Umbilical cord (tissue), 1 donor: ENCODE measurements at regions not wholly inside any gene's neighbourhood (a gene's known extent, or its start where the extent isn't known, plus 50 kb on each side); places are given as distances from the start of the nearest gene placed in this dataset.
A peak's percentile ranks its signal among the peaks of the same experiment; 100 is the strongest.

ENCODE experiments used
- DNase-seq: peaks from one replicate; pipeline ENCODE4 v3.0.0-alpha.2; 2015; ENCODE audit warnings: low spot score

DNA sequence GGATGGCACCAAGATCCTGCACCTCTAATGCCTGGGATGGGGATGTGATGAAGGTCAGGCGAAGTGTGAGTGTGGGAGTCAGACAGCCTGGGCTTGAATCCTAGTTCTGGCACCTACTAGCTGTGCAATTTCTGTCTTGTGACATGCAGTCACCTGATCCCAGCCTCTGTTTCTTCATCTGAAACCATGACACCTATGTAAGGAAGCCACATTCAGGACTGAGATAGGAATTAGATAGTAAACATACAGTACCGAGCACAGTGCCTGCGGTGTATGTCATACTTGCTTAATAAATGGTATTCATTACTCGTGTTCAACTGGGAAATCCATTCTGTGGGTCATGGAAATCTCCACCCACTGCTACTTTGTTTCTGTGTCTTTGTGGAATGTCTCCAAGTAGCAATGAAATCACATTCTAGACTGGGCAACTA lies 140.6 kb upstream of the STC2 start:
- no peak for DNase-seq

GRCh38 chr5:173466227-173466626 lies 138.0 kb upstream of the STC2 start:
- no peak for DNase-seq

DNA sequence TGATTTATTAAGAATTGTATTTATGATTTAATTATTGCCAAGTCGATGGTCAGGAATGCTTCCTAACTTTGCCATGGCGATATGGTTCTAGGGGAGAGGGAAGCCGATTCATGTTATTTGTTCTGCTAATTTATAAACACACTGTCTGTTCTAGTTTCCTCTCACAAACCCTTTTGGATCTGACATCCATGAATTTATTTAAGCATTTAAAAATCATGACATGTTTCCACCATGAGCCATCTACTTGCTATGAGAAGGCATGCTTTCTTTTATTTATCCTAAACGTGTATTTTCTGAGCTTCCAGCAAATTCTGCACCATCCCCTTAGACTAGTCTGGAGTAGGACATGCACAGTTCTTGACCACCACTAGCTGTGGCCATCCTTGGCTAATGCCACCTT lies 136.6 kb upstream of the STC2 start:
- no peak for DNase-seq

DNA sequence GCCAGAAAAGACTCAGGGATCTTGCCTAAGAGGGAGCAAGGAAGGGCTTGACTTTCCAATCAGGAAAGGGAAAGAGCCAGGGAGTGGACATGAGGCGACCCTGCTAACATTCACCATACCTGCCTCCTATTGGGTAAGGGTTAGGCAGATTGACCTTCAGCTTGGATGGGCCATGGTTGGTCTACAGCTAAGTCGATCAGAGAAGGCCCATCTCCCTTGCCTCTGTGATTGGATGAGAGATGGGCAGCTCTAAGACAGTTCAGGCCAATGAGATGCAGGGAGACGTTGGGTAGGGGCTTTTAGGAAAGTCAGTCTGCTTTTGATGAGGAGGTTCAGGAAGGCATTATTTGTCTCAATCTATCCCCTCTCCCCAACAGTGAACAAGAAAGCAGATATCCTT lies 135.0 kb upstream of the STC2 start:
- no peak for DNase-seq

DNA sequence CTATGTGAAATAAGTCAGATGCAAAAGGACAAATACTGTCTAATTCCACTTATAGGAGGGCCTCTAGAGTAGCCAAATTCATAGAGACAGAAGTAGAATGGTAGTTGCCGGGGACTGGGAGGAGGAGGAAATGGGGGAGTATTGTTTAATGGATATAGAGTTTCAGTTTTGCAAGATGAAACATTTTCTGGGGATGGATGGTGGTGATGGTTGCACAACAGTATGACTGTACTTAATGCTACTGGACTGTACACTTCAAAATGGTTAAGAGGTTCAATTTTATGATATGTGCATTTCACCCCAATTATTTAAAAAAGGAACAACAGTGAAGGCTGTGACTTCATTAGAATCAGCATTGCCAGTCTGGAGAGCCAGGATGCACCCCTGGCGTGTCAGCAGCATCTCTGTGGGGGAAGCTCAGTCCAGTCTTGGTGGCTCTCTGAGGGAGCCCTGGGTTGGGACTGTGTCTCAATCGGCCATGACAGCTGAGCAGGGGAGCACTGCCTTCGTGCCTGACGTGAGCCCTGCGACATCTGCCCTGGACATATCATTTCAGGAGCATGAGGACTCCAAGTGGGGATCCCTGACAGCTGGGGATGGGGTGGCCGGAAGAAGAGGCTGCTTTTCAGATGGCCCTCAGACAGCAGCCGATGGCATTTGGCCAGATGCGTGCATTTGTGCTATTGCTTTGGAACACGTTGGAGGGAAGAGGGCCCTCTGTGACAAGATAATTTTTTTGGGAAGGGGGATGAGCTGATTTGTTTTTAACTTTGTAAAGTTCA lies 130.8 kb upstream of the STC2 start:
- DNase-seq = no peak

DNA sequence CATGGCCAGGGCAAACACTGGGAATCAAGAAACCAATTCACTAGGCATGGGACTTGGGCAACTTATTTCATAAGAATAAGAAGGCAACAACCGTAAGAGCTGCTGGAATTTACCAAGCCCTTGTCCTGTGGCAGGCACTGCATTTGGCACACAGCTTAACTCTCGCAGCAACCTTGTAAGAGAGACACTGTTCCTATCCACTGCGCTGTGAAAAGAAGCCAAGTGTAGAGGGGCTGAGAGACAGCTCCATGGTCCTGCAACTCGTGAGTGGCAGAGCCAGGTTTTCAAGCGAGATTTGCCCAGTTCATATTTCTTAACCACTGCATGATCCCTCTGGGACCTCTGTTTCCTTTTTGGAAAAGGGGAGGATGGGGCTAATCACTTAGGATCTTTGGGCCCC lies 129.3 kb upstream of the STC2 start:
- no peak for DNase-seq

GRCh38 chr5:173456751-173457171 lies 128.5 kb upstream of the STC2 start:
- no peak for DNase-seq

DNA sequence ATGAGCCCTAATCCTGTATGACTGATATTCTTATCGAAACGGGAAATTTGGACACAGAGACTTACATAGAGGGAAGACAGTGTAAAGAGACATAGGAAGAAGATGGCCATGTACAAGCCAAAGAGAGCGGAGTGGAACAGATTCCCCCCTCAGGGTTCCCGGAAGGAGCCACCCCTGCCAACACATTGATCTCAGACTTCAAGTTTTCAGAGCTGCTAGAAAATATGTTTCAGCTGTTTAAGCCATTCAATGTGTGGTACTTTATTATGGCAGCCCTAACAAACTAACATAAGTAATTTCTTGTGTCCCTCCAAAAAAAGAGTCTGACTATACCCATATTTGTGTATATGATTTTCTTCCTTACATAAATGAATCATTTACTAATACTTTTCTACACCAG lies 128.0 kb upstream of the STC2 start:
- no peak for DNase-seq

DNA sequence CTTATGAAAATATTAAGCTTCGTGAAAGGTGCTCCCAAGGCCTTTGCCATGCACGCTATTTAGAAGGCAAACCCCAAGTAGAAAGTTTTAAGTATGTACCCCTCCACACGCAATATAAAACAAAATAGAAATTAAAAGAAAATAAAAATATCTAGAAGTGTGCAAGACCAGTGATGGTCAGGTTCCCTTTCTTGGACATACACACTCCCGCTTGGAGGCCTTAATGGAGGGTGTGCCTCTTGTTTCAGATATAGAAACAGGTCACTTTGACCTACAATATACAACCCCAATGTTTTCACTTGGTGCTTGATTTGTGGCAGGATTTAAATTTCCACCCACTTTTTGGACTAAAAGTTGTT lies 127.4 kb upstream of the STC2 start:
- DNase-seq = no peak

GRCh38 chr5:173454736-173455598 lies 126.8 kb upstream of the STC2 start:
- DNase-seq = peak; percentile 86

DNA sequence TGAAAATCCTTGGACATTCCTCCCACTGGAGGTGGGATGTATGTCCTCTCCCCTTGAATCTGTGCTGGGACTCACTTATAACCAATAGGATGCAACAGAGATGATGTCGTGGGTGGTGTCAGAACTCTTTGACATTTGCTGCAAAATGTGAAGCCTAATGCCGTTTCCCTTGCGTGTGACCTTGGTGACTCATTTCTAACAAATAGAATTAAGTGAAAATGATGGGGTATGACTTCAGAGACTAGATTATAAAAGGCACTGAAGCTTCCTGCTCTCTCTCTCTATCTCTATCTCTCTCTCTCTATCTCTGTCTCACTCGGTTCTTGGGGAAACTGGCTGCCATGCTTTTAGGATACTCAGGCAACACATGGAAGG lies 126.1 kb upstream of the STC2 start:
- DNase-seq = no peak

DNA sequence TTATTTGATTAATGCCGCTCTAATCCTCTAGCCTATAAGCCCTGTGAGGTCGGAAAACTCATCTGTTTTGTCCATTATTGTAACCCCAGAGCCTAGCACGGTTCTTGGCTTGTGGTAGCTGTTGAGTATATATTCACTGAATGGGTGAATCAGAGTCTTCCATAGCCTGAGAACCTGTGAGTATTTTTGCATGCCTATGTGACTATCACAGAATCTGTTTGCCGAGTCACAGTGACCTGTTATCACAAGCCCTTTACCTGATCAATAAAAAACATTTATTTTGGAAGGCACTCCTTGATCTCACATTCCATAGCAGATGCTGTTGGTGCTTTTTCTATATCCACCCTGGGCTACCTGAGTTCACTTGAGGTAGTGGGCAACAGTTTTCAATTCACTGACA lies 125.0 kb upstream of the STC2 start:
- DNase-seq = no peak

DNA sequence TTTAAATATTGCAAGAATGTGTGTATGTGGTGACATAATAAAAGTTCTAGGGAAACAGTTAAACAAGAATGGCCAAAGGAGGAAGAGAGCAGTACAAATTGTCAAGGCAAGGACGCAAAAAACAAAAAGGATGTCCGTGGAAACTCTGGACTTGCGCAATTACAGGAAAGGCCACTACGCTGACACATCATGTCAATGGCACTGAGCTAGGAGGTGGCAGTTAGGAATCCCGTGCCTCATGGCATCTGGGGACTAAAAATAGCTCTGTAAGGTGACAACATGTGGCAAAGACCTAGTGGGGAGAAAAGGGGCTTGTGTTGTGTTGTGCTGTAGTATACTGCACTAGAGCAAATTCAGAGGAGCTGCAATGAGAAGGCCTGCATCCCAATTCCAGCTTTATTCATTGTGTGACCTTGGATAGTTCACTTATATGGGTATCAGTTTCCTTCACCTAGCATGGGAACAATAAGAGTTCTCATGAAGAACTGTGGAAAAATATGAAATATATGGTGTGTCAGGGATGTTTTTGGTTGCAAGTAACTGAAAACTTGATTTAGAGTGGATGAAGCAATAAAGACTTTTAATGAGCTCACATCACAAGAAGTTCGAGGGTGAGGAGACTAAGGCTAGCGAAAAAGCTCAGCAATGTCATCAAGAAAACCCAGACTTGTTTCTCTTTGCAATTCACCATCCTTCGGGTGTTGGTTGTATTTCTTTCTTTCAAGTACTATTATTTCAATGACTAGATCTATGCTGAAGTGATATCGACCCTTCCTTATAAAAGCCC lies 124.1 kb upstream of the STC2 start:
- DNase-seq = peak; percentile 24

DNA sequence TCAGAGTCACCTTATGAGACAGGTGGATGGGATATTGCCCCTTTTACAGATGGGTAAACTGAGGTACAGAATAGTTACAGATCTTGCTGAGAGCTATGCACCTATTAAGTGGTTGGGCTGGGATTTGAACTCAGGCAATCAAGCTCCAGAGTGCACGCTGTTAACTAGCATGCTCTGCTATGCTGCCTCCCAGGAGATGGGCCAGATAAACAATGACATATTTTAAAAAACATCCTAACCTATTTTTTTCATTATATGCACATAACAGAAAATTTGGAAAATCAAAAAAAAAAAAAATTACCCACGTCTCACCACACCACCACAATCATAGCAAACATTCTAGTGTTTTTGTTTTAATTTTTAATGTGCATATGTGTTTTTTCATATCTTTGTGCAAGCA lies 123.4 kb upstream of the STC2 start:
- no peak for DNase-seq

DNA sequence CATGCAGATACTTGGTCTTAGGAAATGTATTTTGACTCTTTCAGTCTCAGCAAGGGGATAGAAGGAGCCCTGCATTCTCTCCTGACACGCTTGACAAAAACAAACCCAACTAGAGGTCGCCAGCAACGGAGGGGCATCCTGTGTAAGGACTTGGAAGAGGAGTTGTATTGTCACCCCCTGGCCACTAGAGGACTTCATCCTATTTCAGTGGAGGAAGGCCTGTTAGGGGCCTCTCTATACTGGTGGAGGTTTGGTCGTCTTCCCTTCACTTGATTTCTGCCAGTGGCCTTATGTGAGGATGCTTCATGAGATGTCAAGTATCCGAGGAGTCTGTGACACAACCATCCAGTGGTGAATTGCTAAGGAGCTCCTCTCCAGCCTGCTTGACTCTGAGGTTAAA lies 122.8 kb upstream of the STC2 start:
- no peak for DNase-seq

DNA sequence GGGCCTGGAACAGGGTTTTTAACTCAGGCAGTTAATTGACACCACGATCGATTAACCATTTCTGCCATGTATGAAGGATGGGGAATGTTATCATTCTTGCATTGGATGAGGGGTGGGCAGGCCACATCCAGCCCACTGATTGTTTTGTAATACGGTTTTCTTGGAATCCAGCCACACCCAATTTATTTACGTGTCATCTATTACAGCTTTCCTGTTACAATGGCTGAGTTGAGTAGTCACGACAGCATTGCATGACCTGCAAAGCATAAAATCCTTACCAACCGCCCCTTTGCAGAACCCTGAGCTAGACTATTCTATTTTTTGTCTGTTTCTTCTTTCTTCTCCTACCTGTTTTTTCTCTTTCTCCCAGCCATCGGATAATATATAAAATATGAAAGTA lies 122.0 kb upstream of the STC2 start:
- no peak for DNase-seq

DNA sequence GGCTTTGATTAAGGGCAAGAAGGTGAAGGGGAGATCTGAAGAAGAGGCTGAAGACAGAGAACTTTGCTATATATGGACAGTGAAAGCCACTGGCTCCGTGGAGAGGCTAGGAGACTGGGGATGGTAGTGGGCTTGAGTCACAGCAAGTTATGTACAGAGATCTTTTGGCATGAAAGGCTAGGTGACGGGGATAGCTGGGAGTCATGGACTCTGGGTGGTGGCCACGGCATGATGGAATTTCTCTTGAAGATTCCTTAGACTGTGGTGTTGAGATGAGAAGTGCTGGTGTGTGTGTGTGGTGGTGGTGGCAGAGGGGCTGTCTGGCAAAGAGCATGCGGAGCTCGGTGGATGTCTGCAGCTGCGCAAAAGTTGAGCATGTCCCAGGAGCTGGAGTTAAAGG lies 120.6 kb upstream of the STC2 start:
- DNase-seq = no peak

GRCh38 chr5:173443971-173444370 lies 115.8 kb upstream of the STC2 start:
- no peak for DNase-seq

DNA sequence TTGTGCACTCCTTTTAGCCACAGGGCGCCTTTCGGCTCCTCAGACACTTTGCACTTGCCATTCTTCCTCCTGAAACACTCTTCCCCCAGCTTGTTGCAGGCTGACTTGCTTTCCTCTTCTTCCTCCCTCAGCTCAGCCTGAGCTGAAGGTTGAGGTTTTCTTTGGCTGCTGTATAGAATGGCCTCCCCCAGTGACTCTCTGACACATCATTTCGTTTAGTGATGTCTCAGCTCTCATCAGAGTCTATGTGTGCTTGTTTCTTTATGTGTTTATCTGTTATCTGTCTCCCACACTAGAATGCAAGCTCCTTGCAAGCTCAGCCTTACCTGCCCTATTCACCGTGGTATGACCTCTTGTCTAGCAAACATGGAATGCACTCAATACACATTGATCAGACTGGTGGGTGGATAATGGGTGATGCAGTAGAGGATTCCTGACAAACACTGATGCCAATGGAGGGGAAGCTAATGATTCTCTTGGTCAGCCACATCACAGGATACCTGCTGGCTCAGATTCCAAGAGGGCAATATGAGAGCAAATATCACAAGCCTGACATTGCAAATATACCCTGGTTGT lies 112.9 kb upstream of the STC2 start:
- DNase-seq = no peak

DNA sequence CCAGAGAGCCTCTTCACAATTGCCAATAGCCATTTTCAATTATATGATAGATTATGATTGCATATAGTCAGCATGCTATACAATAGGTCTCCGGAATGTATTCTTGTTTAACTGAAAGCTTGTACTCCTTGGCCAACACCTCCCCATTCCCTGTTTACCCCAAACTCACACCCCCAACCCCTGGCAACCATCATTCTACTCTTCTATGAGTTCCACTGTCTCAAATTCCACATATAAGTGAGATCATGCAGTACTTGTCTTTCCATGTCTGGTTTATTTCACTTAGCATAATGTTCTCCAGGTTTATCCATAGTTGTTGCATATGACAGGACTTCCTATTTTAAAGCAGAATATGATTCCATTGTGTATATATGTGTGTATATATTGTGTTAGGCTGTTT lies 110.7 kb upstream of the STC2 start:
- DNase-seq = no peak

- DNase-seq = peak; percentile 11
Observed at GRCh38 chr5:173435447-173435846, 107.2 kb upstream of the STC2 start.

- DNase-seq = no peak
Observed at GRCh38 chr5:173434270-173434669, 106.1 kb upstream of the STC2 start.
